ENCODE measurements at regions not wholly inside any gene's neighbourhood (a gene's known extent, or its start where the extent isn't known, plus 50 kb on each side); places are given as distances from the start of the nearest gene placed in this dataset.

GRCh38 chr1:163013826-163014600 is 55.1 kb upstream of the RGS4 start:
- DNase-seq (ENCODE audit: low spot score), result peak; percentile 23

- no peak for DNase-seq (ENCODE audit: low spot score)
Measured at GRCh38 chr1:163006051-163006834, 62.9 kb upstream of the RGS4 start.

- DNase-seq (ENCODE audit: low spot score), result no peak
Measured at GRCh38 chr1:162997499-162998285, 71.5 kb upstream of the RGS4 start.

- no peak for DNase-seq (ENCODE audit: low spot score)
Measured at GRCh38 chr1:162996261-162996660, 72.9 kb upstream of the RGS4 start.

GRCh38 chr1:162994921-162995320 is 74.2 kb upstream of the RGS4 start:
- DNase-seq (ENCODE audit: low spot score), result no peak

- DNase-seq (ENCODE audit: low spot score), result no peak
Measured at GRCh38 chr1:162993846-162994245, 75.3 kb upstream of the RGS4 start.

- DNase-seq (ENCODE audit: low spot score), result no peak
Measured at GRCh38 chr1:162992945-162993344, 76.2 kb upstream of the RGS4 start.

GRCh38 chr1:162991444-162991843 is 77.7 kb upstream of the RGS4 start:
- no peak for DNase-seq (ENCODE audit: low spot score)

GRCh38 chr1:162990665-162991064 is 78.5 kb upstream of the RGS4 start:
- DNase-seq (ENCODE audit: low spot score), result no peak

GRCh38 chr1:162988869-162989268 is 80.3 kb upstream of the RGS4 start:
- no peak for DNase-seq (ENCODE audit: low spot score)

- no peak for DNase-seq (ENCODE audit: low spot score)
Measured at GRCh38 chr1:162987866-162988265, 81.3 kb upstream of the RGS4 start.

- DNase-seq (ENCODE audit: low spot score), result no peak
Measured at GRCh38 chr1:162985816-162986435, 83.2 kb upstream of the RGS4 start.

- no peak for DNase-seq (ENCODE audit: low spot score)
Measured at GRCh38 chr1:162984699-162985098, 84.5 kb upstream of the RGS4 start.

GRCh38 chr1:162983671-162984425 is 85.3 kb upstream of the RGS4 start:
- DNase-seq (ENCODE audit: low spot score), result no peak

GRCh38 chr1:162982364-162982763 is 86.8 kb upstream of the RGS4 start:
- DNase-seq (ENCODE audit: low spot score), result no peak

- no peak for DNase-seq (ENCODE audit: low spot score)
Measured at GRCh38 chr1:162977944-162978568, 91.1 kb upstream of the RGS4 start.

- DNase-seq (ENCODE audit: low spot score), result no peak
Measured at GRCh38 chr1:162976628-162977027, 92.5 kb upstream of the RGS4 start.

GRCh38 chr1:162974810-162975209 is 94.4 kb upstream of the RGS4 start:
- DNase-seq (ENCODE audit: low spot score), result no peak

GRCh38 chr1:162973381-162973795 is 95.8 kb upstream of the RGS4 start:
- no peak for DNase-seq (ENCODE audit: low spot score)

GRCh38 chr1:162972773-162973172 is 96.4 kb upstream of the RGS4 start:
- no peak for DNase-seq (ENCODE audit: low spot score)

GRCh38 chr1:162970021-162970420 is 99.1 kb upstream of the RGS4 start:
- no peak for DNase-seq (ENCODE audit: low spot score)
